Stimulated activated CD4-positive, alpha-beta T cell treated with anti-CD3 and anti-CD28 coated beads, Interleukin-4, amount 100 ng/mL, for 1 hour (primary cell): ENCODE measurements at regions not wholly inside any gene's neighbourhood (a gene's known extent, or its start where the extent isn't known, plus 50 kb on each side); places are given as distances from the start of the nearest gene placed in this dataset.

Experiments
- DNase-seq: peaks from one replicate; pipeline ENCODE4 v3.0.0-alpha.2; 2020

DNA sequence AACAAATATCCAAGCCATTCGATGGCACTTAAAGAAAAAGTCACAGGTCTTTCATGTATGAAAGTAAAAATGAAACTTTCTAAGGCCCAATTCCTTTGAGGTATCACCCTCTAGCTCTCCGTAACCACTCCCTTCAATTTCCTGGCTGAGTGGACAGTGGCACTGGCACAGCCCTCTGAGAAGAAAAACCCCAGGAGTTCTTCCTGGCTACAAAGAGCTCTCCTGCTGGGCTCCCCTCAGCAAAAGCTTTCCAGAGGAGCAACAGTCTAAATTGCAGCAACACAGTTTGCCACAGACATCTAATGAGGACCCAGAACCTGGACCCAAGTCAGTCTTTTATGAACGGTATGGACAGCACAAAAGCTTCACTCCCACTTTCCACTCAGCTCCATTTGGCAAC lies 71.8 kb downstream of the FUNDC1 start:
- DNase-seq, result no peak

- DNase-seq, result no peak
Observed at GRCh38 chrX:44462850-44463249, 79.8 kb downstream of the FUNDC1 start.

- no peak for DNase-seq
Observed at GRCh38 chrX:44459501-44459900, 83.2 kb downstream of the FUNDC1 start.

GRCh38 chrX:44456685-44457084 lies 86.0 kb downstream of the FUNDC1 start:
- no peak for DNase-seq

DNA sequence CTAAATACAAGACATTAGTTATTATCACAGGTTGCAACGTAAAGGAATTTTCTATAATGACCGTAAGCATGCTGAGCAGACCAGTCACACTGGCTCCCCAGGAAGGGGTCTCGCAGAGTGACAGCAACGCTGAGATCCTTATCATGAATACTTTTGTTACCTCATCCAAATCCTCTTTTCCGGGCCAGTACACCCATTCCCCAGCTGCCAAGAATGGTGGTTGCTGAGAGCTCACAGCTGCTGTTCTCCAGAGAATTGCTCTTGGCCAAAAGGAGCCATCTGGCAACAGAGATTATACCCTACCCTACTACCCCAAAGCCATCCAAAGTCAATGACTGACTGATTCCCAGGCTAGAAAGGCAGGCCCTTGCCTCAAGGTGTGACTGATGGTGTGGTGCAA lies 91.6 kb downstream of the FUNDC1 start:
- DNase-seq, result no peak

- DNase-seq, result no peak
Observed at GRCh38 chrX:44447214-44447613, 95.4 kb downstream of the FUNDC1 start.

DNA sequence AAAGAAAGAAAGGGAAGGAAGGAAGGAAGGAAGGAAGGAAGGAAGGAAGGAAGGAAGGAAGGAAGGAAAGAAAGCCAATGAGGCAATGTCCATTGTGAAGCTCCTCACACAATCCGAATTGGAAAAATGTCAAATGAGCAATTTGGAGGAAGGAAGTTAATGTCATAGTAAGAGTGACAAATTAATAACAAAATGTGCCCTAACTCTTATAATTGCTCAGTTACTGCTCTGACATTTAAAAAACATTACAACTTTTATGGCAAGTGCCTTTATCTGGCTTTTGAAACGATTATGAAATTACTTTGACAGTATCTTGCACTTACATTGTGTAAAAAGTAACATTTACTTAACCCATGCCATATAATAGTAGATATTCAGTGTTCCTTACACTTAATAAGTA lies 96.5 kb upstream of the EFHC2 start:
- DNase-seq, result no peak

GRCh38 chrX:44439242-44439794 lies 95.8 kb upstream of the EFHC2 start:
- no peak for DNase-seq

DNA sequence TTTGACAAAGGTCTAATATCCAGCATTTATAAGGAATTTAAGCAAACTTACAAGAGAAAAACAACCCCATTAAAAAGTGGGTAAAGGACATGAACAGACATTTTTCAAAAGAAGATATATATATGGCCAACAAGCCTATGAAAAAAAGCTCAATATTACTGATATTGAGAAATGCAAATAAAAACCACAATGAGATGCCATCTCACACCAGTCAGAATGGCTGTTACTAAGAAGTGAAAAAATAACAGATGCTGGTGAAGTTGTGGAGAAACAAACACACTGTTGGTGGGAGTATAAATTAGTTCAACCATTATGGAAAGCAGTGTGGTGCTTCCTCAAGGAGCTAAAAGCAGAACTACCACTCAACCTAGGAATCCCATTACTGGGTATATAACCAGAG lies 91.6 kb upstream of the EFHC2 start:
- DNase-seq, result no peak

GRCh38 chrX:44433556-44433955 lies 90.1 kb upstream of the EFHC2 start:
- DNase-seq, result no peak

DNA sequence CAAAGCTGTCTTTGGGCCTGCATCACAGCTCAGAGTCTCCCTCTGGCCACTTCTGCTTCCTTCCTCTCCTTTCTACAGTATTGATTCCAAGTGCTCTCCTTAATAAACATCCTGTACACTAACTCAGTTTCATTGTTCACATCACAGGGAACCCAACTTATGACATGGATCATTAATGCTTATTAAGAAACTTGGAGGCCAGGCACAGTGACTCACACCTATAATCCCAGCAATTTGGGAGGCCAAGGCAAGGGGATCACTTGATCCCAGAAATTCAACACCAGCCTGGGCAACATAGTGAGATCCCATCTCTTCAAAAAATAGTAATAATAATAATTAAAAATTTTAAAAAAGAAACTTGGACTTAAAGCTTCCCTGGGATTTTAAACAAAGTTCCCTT lies 89.2 kb upstream of the EFHC2 start:
- DNase-seq, result no peak

GRCh38 chrX:44431194-44431593 lies 87.7 kb upstream of the EFHC2 start:
- DNase-seq, result no peak

DNA sequence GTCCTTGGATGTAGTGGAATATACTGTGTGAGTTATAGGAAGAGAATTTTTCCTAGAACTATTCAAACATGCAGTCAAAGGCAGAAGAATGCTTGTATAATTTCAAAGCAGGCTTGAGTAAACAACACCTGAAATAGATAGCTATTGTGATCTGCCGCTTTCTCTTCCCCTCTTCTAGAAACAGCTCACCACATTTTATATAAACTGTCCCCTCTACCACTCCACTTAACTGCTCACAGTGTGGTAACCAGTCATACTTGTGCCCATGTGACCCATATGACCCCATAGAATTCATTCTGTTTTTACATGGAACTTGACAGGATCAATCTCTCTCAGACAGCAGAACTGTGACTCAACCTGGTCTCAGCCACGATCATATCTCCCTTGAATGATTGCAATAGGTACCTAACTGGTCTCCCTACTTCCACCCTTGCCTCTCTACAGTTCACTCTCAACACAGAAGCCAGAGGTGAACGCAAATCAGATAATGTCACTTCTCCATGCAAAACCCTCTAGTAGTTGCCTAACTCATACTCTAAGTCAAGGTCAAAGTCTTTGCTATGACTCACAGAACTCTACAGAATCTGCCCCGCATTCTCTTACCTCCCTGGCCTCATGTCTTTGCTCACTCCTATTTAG lies 85.6 kb upstream of the EFHC2 start:
- no peak for DNase-seq

- DNase-seq, result no peak
Observed at GRCh38 chrX:44422631-44423030, 79.2 kb upstream of the EFHC2 start.

DNA sequence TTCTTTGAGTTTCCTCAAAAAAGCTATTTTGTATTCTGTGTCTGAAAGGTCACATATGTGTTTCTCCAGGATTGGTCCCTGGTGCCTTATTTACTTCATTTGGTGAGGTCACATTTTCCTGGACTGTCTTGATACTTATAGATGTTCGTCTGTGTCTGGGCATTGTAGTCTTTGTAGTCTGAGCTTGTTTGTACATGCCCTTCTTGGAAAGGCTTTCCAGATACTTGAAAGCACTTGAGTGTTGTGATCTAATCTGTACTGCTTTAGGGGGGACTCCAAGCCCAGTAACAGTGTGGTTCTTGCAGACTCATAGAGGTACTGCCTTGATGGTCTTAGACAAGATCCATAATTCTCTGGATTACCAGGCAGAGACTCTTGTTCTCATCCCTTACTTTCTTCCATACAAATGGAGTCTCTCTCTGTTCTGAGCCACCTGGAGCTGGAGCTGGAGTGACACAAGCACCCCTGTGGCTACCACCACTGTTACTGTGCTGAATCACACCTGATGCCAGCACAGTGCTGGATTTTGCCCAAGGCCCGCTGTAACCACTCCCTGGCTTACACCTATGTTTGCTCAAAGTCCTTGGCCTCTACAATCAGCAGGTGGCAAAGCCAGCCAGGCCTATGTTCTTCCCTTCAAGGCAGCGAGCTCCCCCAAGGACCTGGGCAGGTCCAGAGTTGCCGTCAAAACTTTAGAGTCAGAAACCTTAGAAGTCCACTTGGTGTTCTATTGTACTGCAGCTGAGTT lies 72.3 kb upstream of the EFHC2 start:
- DNase-seq, result no peak

DNA sequence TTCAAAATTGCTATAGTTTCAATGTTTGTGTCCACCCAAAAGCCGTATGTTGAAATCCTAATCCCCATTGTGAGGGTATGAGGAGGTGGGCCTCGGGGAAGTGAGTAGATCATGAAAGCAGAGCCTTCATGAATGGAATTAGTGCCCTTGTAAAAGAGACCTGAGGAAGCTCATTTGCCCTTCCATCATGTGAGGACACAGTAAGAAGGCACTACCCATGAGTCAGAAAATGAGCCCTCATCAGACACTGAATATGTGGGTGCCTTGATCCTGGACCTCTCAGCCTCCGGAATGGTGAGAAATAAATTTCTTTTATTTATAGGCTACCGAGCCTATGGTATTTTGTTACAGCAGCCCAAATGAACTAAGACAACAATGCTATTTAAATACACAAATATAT lies 57.7 kb upstream of the EFHC2 start:
- DNase-seq, result no peak

- peak; percentile 23 for DNase-seq
Observed at GRCh38 chrX:44400588-44400987, 57.1 kb upstream of the EFHC2 start.

DNA sequence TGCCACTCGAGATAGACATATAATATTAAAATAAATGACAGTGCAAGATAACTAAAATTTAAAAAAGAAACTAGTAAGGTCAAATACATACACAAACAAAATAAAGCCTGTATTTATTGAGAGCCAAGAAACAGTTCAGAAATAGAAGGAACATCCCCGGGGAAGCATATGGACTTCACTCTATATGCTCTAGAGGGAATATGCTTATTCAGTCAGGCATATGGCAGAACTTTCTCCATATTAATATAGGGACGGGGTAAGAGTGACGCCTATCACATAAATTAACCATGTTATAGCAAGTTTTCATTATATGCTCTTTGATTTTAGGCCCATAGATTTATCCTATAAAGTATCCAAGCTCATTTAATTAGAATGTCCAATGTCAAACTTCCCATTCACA lies 56.7 kb upstream of the EFHC2 start:
- no peak for DNase-seq
